GM19238 (cell line): ENCODE measurements at regions not wholly inside any gene's neighbourhood (a gene's known extent, or its start where the extent isn't known, plus 50 kb on each side); places are given as distances from the start of the nearest gene placed in this dataset.
A peak's percentile ranks its signal among the peaks of the same experiment; 100 is the strongest.

Experiments used
- DNase-seq: peaks from one replicate; pipeline ENCODE4 v3.0.0; 2011; ENCODE audit warnings: low spot score; ENCODE audit not compliant: insufficient read length

GRCh38 chr12:66848967-66849366 is 170.1 kb upstream of the GRIP1 start:
- no peak for DNase-seq

- no peak for DNase-seq
Observed at GRCh38 chr12:66851134-66851533, 172.3 kb upstream of the GRIP1 start.

DNA sequence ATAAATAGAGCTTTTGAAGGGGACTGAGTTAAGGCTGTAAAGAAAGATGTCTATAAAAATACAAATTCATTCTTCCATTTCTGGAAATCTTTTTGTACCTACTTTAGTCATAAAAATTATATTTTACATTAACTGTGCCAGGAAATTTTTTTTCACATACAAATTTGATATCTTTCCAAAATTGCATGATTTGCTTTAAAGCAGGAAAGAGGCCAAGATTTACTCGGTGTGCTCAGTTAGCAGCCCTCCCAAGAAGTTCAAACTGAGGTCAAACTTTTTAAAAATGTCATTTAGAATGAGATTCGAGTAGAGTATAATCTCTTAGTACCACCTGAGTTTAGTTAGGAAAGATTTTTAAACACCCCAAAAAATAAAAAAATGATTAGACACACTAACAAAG is 173.2 kb upstream of the GRIP1 start:
- DNase-seq, result no peak

DNA sequence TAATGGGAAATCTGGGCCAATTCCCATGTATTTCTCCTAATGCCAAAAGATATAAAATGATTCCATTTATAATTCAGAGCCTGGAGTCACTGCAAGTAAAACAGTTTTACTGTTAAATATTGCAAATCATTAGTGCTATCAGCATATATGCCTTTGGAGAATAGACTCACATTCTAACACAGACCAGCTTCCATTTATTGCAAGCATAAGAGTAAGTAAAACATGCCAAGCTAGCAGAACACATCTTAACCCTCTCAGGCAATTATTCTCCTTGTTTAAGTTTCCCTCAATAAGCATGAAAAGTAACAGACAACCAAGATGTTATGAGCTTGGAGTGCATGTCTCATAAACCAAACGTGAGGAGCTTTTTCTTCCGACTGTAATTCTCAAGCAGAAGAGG is 173.9 kb upstream of the GRIP1 start:
- DNase-seq, result no peak

GRCh38 chr12:66859751-66860440 is 181.0 kb upstream of the GRIP1 start:
- no peak for DNase-seq

GRCh38 chr12:66860752-66861750 is 182.2 kb upstream of the GRIP1 start:
- DNase-seq, result peak; percentile 2

DNA sequence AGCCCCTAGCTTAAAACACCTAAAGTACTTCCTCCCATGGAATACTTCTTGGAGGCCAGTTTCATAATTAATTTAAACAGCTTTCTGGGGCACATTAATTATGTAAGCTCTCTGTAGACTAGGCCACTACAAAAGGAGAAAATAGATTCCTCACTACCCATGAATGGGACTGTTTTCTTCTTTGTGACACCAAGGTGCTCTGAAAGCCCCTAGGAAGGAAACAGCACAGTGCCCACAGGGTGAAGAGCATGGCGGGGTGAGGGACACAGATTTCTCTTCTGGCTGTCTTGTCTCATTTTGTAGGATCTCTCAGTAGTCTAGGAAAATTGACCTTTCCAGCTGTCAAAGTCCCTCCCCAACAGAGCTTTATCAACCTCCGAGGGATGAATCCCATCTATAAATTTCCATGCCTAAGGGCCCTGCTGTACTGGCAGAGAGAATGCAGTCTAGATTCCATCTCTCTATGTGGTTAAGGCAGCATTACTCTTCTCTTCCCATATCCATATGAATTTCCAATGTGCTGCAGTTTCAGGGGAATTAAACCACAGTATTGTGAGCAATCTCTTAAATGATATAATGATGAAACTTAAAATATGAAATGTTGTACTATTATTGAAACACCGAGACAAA is 183.6 kb upstream of the GRIP1 start:
- no peak for DNase-seq

DNA sequence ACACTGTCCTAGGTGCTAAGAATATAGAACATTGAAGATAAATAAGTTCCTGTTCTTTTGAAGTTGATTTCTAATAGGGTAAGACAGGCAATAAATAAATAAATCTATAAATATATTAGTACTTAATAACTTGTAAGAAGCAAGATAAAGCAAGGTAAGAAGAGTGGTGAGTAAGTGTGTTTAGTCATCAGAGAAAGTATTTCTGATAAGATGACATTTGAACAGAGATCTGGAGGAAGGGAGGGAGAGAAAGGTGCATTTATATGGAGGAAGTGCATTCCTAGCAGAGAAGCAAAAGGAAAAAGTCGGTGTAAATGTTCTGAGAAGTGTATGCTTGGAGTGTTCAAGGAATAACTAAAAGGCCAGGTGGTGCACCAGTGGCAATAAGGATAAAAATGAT is 184.4 kb upstream of the GRIP1 start:
- DNase-seq, result no peak

DNA sequence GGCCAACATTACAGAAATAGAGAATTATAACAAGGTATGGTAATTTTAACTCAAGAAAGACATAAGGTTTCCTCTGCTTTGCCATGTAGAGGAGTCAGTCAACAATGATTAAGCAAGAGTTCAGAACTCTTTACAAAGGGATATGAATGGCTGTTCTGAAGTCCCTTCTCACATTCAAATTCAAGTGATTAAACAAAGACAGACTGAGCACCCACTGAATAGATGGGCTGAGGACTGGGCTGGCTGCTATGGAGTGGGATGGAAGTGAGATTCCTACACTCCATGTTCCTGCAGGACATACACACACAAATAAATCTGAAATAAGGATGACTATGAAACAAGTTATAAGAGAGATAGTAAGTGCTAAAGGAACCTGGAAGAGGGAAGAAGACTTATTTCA is 199.0 kb upstream of the GRIP1 start:
- DNase-seq, result no peak

GRCh38 chr12:66879409-66879808 is 200.5 kb upstream of the GRIP1 start:
- DNase-seq, result no peak

- no peak for DNase-seq
Observed at GRCh38 chr12:66881386-66881785, 202.5 kb upstream of the GRIP1 start.

DNA sequence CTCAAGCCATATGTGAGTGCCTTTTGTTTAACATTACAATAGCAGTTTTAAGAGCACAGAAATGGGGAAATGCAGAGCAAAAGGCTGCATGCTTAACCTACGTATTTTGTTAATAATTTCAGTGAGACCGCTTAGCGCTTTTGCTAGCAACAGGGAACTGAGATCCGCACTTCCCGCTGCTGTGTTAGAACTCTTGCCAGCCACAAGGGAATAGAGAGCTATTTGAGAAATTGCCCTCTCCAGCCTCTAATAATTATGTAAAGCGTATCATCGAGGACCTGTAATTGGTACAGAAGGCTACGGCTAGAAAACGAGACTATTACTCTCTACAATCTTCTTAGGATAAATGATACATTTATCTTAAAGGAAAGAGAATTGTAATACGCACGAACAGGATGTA is 205.2 kb upstream of the GRIP1 start:
- no peak for DNase-seq

DNA sequence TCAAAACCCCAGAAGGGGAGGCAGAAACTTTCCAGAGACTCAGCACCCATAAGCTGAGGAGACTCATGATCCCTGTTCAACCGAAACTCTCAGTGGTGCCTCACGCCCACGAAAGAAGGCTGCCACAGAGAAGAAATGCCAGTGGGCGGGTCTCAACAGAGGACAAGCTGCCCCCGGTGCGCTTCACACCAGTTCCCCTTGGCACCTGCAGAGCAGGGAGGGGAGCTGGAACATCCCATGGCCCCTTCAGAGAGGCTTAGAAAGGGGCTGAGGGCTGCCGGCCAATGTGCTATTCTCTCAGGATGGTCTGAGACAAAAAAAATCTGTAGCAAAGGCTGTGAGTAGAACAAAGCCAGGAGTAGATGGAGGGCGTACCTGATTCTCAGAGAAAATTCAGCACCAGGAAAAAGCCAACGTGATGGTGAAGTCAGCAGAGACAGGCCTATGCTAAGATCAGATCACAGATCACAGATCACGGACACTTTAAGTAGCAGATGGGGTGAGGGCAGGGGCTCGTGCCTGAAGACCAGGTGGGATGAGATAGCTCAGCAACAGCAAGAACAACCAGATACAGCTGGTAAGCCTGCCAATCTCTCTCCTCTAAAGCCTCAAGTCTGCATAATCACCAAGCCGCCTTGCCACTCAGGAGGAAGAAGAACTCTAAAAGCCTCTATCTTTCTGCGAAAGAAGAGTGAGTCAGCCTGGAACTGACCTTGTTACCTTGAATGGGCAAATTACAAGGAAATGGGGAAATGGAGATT is 206.4 kb upstream of the GRIP1 start:
- no peak for DNase-seq

DNA sequence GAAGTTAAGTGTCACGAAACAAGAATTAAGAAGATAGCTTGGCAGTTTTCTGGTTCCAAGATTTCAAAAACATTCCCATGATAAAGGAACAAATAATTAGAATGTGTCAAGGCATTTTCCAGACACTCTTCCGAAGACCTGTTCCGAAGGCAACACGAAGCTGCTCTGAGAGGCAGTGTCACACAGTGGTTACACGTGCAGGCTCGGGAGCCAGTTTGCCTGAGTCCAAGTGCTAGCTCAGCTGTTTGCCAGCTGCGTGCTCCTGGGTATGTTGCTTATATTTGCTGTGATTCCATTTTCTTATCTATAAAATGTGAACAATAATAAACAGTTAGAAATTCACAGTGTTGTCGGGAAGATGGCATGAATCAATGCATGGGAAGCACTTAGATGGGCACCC is 217.9 kb upstream of the GRIP1 start:
- DNase-seq, result no peak

- no peak for DNase-seq
Observed at GRCh38 chr12:66898700-66899469, 220.0 kb upstream of the GRIP1 start.

- DNase-seq, result no peak
Observed at GRCh38 chr12:66899588-66899987, 220.7 kb upstream of the GRIP1 start.

DNA sequence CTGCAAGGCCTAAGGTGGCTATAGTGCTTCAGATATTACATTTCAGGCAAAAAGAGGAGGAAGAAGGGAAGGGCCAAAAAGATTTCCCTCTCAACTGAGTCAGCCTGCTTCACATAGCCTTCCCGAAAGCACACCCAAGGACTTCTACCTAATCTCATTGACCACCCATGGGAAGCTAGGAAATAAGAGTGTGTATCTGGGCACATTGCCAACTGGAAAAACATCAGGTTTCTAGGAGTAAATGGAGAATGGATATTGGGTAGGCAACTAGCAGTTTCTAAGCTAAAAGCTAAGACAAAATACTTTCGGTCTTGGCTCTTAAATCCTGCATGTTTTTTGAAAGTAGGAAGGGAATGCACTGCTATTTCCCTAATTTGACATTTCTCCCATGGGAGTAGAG is 221.7 kb upstream of the GRIP1 start:
- no peak for DNase-seq

- peak; percentile 7 for DNase-seq
Observed at GRCh38 chr12:66901138-66901932, 222.5 kb upstream of the GRIP1 start.

DNA sequence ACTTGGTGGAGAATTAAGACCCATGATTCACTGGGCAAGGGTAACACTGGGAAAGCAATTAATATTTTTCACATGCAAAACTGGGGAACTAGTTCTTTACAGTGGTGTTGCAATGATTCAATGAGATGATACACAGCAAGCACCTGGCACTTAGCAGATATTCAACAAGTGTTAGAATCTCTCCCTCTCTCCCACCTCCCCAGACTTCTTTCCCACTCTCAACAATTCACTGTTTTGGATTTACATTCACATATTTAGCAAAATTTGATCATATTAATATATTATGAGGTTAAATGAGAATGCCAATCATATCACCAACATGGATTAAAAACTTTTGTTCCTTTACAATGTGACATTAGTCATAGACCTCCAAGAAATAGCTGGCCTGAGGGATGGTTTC is 223.1 kb upstream of the GRIP1 start:
- DNase-seq, result no peak
